ENCODE measurements at regions not wholly inside any gene's neighbourhood (a gene's known extent, or its start where the extent isn't known, plus 50 kb on each side); places are given as distances from the start of the nearest gene placed in this dataset.

GRCh38 chr2:239581352-239581901 lies 180.6 kb upstream of the HDAC4 start:
- no peak for TF ChIP-seq CTCF (IDR thresholded peaks at IDR 0.05; ENCODE audit: low read depth, low read length, missing input control)
- no peak for TF ChIP-seq JUND (IDR thresholded peaks at IDR 0.05)
- TF ChIP-seq MAX (IDR thresholded peaks at IDR 0.05) = no peak
- TF ChIP-seq YY1 (IDR thresholded peaks at IDR 0.05) = no peak
- no peak for TF ChIP-seq SP1 (IDR thresholded peaks at IDR 0.05)
- no peak for TF ChIP-seq TAF1 (conservative IDR thresholded peaks at IDR 0.05)
- TF ChIP-seq ATF3 (IDR thresholded peaks at IDR 0.05) = no peak
- TF ChIP-seq REST (IDR thresholded peaks at IDR 0.05) = no peak

Measured in liver (tissue), 3 donors.